ENCODE measurements at regions not wholly inside any gene's neighbourhood (a gene's known extent, or its start where the extent isn't known, plus 50 kb on each side); places are given as distances from the start of the nearest gene placed in this dataset.

DNA sequence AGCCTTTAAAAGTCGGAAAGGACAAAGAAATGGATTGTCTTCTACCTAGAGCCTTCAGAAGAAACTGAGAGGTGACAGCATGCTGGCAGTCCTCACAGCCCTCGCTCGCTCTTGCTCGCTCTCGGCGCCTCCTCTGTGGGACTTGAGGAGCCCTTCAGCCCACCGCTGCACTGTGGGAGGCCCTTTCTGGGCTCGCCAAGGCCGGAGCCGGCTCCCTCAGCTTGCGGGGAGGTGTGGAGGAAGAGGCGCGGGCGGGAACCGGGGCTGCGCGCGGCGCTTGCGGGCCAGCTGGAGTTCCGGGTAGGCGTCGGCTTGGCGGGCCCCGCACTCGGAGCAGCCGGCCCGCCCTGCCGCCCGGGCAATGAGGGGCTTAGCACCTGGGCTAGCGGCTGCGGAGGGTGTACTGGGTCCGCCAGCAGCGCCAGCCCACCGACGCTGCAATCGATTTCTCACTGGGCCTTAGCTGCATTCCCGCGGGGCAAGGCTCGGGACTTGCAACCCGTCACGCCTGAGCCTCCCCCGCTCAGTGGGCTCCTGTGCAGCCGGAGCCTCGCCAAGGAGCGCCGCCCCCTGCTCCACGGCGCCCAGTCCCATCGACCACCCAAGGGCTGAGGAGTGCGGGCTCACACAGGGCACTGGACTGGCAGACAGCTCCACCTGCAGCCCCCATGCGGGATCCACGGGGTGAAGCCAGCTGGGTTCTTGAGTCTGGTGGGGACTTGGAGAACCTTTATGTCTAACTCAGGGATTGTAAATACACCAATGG, 953.8 kb upstream of the GBE1 start:
- no peak for ATAC-seq
- no peak for TF ChIP-seq ZNF8 (CRISPR knock-in tag; IDR thresholded peaks at IDR 0.05)

DNA sequence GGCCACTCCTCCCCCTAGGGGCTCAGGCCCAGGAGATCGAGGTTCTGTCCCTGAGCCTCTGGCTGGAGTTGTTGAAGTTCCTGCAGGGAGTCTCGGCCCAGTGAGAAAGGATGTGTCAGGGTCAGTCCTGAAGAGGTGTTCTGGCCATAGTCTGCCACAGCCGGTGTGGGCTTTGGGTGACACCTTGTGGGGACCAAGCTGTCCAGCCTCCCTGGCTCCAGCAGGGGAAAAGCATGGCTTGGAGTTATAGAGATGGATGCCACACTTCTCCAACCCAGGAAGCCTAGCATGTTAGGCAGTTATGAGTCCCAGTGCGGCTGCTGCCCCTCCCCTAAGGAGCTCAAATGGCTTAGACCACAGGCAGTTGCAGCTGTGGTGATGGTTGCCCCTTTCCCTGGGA, 945.6 kb upstream of the GBE1 start:
- no peak for ATAC-seq
- TF ChIP-seq GLIS3 (CRISPR knock-in tag; IDR thresholded peaks at IDR 0.05): no peak
- no peak for TF ChIP-seq ARNTL (CRISPR knock-in tag; IDR thresholded peaks at IDR 0.05; ENCODE audit: borderline replicate concordance, low read depth)
- TF ChIP-seq, protein P1, sequence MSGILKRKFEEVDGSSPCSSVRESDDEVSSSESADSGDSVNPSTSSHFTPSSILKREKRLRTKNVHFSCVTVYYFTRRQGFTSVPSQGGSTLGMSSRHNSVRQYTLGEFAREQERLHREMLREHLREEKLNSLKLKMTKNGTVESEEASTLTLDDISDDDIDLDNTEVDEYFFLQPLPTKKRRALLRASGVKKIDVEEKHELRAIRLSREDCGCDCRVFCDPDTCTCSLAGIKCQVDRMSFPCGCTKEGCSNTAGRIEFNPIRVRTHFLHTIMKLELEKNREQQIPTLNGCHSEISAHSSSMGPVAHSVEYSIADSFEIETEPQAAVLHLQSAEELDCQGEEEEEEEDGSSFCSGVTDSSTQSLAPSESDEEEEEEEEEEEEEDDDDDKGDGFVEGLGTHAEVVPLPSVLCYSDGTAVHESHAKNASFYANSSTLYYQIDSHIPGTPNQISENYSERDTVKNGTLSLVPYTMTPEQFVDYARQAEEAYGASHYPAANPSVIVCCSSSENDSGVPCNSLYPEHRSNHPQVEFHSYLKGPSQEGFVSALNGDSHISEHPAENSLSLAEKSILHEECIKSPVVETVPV (CRISPR knock-in tag; IDR thresholded peaks at IDR 0.05): no peak
- no peak for TF ChIP-seq ZC3H10 (CRISPR knock-in tag; IDR thresholded peaks at IDR 0.05)
- TF ChIP-seq ESRRG (CRISPR knock-in tag; IDR thresholded peaks at IDR 0.05): no peak

DNA sequence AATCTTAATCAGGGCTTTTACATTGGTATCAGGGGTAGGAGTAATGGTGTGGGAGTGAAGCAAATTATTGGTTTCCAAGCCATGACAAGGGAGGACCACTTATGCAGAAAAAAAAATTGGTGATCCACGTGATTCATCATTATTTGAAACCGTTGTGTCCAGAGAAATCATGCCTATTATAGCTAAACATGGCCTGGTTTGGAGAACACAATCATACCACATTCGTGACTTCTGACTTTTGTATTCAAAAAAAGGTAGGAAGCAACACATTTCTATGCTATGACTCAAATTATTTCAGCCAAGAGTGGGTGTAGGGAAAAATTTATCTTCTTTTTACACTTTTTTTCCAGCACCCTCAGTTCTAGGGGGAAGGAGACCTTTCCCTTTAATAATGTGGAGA, 924.3 kb upstream of the GBE1 start:
- TF ChIP-seq, protein P2, sequence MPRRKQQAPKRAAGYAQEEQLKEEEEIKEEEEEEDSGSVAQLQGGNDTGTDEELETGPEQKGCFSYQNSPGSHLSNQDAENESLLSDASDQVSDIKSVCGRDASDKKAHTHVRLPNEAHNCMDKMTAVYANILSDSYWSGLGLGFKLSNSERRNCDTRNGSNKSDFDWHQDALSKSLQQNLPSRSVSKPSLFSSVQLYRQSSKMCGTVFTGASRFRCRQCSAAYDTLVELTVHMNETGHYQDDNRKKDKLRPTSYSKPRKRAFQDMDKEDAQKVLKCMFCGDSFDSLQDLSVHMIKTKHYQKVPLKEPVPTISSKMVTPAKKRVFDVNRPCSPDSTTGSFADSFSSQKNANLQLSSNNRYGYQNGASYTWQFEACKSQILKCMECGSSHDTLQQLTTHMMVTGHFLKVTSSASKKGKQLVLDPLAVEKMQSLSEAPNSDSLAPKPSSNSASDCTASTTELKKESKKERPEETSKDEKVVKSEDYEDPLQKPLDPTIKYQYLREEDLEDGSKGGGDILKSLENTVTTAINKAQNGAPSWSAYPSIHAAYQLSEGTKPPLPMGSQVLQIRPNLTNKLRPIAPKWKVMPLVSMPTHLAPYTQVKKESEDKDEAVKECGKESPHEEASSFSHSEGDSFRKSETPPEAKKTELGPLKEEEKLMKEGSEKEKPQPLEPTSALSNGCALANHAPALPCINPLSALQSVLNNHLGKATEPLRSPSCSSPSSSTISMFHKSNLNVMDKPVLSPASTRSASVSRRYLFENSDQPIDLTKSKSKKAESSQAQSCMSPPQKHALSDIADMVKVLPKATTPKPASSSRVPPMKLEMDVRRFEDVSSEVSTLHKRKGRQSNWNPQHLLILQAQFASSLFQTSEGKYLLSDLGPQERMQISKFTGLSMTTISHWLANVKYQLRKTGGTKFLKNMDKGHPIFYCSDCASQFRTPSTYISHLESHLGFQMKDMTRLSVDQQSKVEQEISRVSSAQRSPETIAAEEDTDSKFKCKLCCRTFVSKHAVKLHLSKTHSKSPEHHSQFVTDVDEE (CRISPR knock-in tag; IDR thresholded peaks at IDR 0.05): no peak
- TF ChIP-seq ZNF565 (CRISPR knock-in tag; conservative IDR thresholded peaks at IDR 0.05; ENCODE audit: low read depth): no peak
- TF ChIP-seq ZNF8 (CRISPR knock-in tag; IDR thresholded peaks at IDR 0.05): no peak
- TF ChIP-seq, protein P3, sequence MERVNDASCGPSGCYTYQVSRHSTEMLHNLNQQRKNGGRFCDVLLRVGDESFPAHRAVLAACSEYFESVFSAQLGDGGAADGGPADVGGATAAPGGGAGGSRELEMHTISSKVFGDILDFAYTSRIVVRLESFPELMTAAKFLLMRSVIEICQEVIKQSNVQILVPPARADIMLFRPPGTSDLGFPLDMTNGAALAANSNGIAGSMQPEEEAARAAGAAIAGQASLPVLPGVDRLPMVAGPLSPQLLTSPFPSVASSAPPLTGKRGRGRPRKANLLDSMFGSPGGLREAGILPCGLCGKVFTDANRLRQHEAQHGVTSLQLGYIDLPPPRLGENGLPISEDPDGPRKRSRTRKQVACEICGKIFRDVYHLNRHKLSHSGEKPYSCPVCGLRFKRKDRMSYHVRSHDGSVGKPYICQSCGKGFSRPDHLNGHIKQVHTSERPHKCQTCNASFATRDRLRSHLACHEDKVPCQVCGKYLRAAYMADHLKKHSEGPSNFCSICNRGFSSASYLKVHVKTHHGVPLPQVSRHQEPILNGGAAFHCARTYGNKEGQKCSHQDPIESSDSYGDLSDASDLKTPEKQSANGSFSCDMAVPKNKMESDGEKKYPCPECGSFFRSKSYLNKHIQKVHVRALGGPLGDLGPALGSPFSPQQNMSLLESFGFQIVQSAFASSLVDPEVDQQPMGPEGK (CRISPR knock-in tag; IDR thresholded peaks at IDR 0.05; ENCODE audit: borderline replicate concordance): no peak
- TF ChIP-seq SNAI2 (CRISPR knock-in tag; IDR thresholded peaks at IDR 0.05): no peak
- TF ChIP-seq ZC3H10 (CRISPR knock-in tag; IDR thresholded peaks at IDR 0.05): no peak
- no peak for ATAC-seq

DNA sequence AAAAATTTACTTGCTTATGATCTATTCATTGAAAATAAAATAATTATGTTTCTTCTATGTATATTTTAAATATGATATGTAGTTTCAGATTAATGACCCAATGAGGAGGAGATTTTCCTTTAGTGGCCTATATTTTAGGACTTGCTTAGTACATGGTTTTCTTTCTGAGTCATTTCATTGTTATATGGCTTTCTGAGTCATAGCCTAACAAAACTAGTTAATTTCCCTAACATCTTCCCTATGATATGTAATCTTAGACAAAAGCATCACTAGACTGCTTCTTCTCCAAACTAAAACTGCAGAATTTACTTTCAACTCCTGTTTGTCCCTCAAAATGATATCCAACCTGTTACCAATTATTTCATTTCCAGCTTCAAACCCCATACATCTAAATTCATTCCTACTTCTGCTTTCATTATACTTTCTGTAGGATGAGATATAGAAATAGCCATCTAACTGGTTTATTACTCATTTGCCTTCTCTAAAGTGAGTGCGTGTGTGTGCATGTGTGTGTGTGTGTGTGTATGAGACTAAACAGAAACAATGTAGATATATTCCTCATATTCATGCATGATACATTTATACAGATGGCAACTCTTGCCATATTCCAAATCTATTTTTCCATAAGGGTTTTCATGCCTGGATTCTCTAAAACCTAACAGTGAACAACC, 915.0 kb upstream of the GBE1 start:
- ATAC-seq: no peak
- TF ChIP-seq, protein P2 (CRISPR knock-in tag; IDR thresholded peaks at IDR 0.05): no peak
- TF ChIP-seq ZFP3 (CRISPR knock-in tag; IDR thresholded peaks at IDR 0.05): no peak
- no peak for TF ChIP-seq ISL1 (CRISPR knock-in tag; IDR thresholded peaks at IDR 0.05)
- TF ChIP-seq ZNF565 (CRISPR knock-in tag; conservative IDR thresholded peaks at IDR 0.05; ENCODE audit: low read depth): no peak
- TF ChIP-seq, protein P1 (CRISPR knock-in tag; IDR thresholded peaks at IDR 0.05): no peak
- no peak for TF ChIP-seq ZC3H10 (CRISPR knock-in tag; IDR thresholded peaks at IDR 0.05)
- TF ChIP-seq BACH2 (CRISPR knock-in tag; IDR thresholded peaks at IDR 0.05; ENCODE audit: borderline replicate concordance): no peak
- TF ChIP-seq GLIS3 (CRISPR knock-in tag; IDR thresholded peaks at IDR 0.05): no peak
- no peak for TF ChIP-seq ESRRG (CRISPR knock-in tag; IDR thresholded peaks at IDR 0.05)
- TF ChIP-seq, protein P4, sequence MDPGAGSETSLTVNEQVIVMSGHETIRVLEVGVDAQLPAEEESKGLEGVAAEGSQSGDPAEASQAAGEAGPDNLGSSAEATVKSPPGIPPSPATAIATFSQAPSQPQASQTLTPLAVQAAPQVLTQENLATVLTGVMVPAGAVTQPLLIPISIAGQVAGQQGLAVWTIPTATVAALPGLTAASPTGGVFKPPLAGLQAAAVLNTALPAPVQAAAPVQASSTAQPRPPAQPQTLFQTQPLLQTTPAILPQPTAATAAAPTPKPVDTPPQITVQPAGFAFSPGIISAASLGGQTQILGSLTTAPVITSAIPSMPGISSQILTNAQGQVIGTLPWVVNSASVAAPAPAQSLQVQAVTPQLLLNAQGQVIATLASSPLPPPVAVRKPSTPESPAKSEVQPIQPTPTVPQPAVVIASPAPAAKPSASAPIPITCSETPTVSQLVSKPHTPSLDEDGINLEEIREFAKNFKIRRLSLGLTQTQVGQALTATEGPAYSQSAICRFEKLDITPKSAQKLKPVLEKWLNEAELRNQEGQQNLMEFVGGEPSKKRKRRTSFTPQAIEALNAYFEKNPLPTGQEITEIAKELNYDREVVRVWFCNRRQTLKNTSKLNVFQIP (CRISPR knock-in tag; IDR thresholded peaks at IDR 0.05; ENCODE audit: borderline replicate concordance, low read depth): no peak
- TF ChIP-seq RARB (CRISPR knock-in tag; IDR thresholded peaks at IDR 0.05): no peak
- no peak for TF ChIP-seq TOX (CRISPR knock-in tag; IDR thresholded peaks at IDR 0.05; ENCODE audit: borderline replicate concordance)
- no peak for TF ChIP-seq OSR1 (CRISPR knock-in tag; IDR thresholded peaks at IDR 0.05)
- no peak for TF ChIP-seq PPARA (CRISPR knock-in tag; IDR thresholded peaks at IDR 0.05; ENCODE audit: borderline replicate concordance)
- TF ChIP-seq TCF4 (CRISPR knock-in tag; IDR thresholded peaks at IDR 0.05; ENCODE audit: borderline replicate concordance): no peak
- TF ChIP-seq ZNF70 (CRISPR knock-in tag; IDR thresholded peaks at IDR 0.05): no peak
- TF ChIP-seq SNAI2 (CRISPR knock-in tag; IDR thresholded peaks at IDR 0.05): no peak
